COLO829 (cell line): ENCODE measurements at regions not wholly inside any gene's neighbourhood (a gene's known extent, or its start where the extent isn't known, plus 50 kb on each side); places are given as distances from the start of the nearest gene placed in this dataset.
"Not testable (repeated sequence)": the region's sequence is repeated elsewhere in the genome, so short reads cannot be mapped to it uniquely, and the experiment has no call there.

Source experiments
- DNase-seq: peaks from one replicate; pipeline ENCODE4 v3.0.0; 2012; ENCODE audit warnings: low spot score

GRCh38 chr4:174400603-174401302 is 117.0 kb downstream of the CEP44 start:
- DNase-seq: not testable (repeated sequence)

GRCh38 chr4:174398728-174399127 is 115.0 kb downstream of the CEP44 start:
- no peak for DNase-seq

- DNase-seq: no peak
Observed at GRCh38 chr4:174397366-174398155, 113.8 kb downstream of the CEP44 start.

- no peak for DNase-seq
Observed at GRCh38 chr4:174396599-174397110, 112.9 kb downstream of the CEP44 start.

- DNase-seq: no peak
Observed at GRCh38 chr4:174394915-174395314, 111.2 kb downstream of the CEP44 start.

GRCh38 chr4:174389439-174389838 is 105.7 kb downstream of the CEP44 start:
- DNase-seq: no peak

GRCh38 chr4:174388461-174389145 is 104.9 kb downstream of the CEP44 start:
- DNase-seq: no peak

GRCh38 chr4:174387721-174388120 is 104.0 kb downstream of the CEP44 start:
- DNase-seq: no peak

- no peak for DNase-seq
Observed at GRCh38 chr4:174387143-174387542, 103.4 kb downstream of the CEP44 start.

- DNase-seq: no peak
Observed at GRCh38 chr4:174383783-174384182, 100.1 kb downstream of the CEP44 start.

- not testable (repeated sequence) for DNase-seq
Observed at GRCh38 chr4:174382938-174383605, 99.4 kb downstream of the CEP44 start.
